ENCODE measurements at regions not wholly inside any gene's neighbourhood (a gene's known extent, or its start where the extent isn't known, plus 50 kb on each side); places are given as distances from the start of the nearest gene placed in this dataset.
A peak's percentile ranks its signal among the peaks of the same experiment; 100 is the strongest.

DNA sequence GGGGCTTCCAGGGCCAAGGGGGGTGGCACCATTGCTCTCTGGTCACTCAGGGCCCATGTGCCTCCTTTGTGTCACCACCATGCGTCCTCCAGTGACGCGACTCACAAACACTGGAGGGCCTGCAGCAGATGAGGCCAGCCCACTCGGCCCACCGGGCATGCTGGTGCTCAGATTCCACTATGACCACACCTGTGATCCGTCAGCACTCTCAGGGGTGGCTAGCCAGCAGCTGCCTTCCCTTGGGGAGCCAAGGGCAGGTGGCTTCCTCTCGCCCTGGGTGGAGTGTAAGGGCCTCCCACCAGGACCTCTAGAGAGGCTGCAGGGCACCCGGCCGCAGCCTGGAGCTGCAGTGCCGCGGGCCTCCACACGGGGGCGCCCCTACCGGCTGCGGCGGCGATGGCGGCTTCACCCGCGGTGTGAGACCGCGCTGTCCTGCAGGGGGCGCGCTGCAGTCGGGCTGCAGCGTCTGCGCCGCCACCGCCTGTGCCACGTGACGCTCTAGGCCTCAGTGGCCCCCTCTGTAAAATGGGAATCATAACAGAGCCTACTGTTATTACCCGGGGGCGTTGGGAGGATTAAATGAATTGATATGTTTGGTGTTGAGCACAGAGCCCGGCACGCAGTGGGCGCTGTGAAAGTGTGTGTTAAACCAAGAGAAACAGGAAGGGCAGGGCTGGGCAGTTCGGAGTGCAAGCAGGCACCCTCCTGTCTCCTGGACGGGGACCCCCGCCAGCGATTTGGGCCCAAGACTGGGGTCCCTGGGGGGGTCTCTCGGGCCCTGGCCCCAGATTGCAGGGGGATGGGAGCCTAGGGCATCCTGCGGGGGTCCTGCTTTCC is 192.4 kb upstream of the GSE1 start:
- Histone ChIP-seq H3K9me3 (no peaks in the 10 kb centered on the region), H3K4me3 (no peak overlapping the region), H3K27ac (peak overlapping the region in 3 of 4 donors; percentile 43 to 74 (median 52)), H3K36me3 (no peaks in the 10 kb centered on the region), H3K4me1 (peaks cover 13 to 45% (median 36%) of the 10 kb centered on the region in 4 donors), H3K27me3 (no peaks in the 10 kb centered on the region)
- TF ChIP-seq, protein P1, sequence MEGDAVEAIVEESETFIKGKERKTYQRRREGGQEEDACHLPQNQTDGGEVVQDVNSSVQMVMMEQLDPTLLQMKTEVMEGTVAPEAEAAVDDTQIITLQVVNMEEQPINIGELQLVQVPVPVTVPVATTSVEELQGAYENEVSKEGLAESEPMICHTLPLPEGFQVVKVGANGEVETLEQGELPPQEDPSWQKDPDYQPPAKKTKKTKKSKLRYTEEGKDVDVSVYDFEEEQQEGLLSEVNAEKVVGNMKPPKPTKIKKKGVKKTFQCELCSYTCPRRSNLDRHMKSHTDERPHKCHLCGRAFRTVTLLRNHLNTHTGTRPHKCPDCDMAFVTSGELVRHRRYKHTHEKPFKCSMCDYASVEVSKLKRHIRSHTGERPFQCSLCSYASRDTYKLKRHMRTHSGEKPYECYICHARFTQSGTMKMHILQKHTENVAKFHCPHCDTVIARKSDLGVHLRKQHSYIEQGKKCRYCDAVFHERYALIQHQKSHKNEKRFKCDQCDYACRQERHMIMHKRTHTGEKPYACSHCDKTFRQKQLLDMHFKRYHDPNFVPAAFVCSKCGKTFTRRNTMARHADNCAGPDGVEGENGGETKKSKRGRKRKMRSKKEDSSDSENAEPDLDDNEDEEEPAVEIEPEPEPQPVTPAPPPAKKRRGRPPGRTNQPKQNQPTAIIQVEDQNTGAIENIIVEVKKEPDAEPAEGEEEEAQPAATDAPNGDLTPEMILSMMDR (IDR thresholded peaks at IDR 0.05) = peak; percentile 97 to 100 (median 100)
- TF ChIP-seq POLR2AphosphoS5 (IDR thresholded peaks at IDR 0.05) = no peak
- TF ChIP-seq POLR2A (IDR thresholded peaks at IDR 0.05) = no peak
- peak; percentile 75 for DNase-seq
- intact Hi-C loops (cut with DNase I; ENCODE audit: low total_unique reads) (loop anchor here (2.0 to 10.0 kb wide), 2 partner anchors 26 to 194 kb away; partner anchors contain the start of gene GSE1), in situ Hi-C loops (cut with MboI; ENCODE audit: low pct_ligation_motif_present in 1 of 4, low pct_unique_long_range_greater_than_20kb in 1 of 4, low sequenced_read_pairs in 3 of 4) (loop anchor here in 1 of 4 donors (10.0 to 25.0 kb wide), 2 partner anchors 204 to 292 kb away; no protein-coding TSS in a partner anchor)
- 47% methylated on average over 23 of the region's 42 CpGs; no CpG with 5 or more reads in 1 of the 2 donors for WGBS, 2 donors (ENCODE audit: low coverage in 1 of 2)

DNA sequence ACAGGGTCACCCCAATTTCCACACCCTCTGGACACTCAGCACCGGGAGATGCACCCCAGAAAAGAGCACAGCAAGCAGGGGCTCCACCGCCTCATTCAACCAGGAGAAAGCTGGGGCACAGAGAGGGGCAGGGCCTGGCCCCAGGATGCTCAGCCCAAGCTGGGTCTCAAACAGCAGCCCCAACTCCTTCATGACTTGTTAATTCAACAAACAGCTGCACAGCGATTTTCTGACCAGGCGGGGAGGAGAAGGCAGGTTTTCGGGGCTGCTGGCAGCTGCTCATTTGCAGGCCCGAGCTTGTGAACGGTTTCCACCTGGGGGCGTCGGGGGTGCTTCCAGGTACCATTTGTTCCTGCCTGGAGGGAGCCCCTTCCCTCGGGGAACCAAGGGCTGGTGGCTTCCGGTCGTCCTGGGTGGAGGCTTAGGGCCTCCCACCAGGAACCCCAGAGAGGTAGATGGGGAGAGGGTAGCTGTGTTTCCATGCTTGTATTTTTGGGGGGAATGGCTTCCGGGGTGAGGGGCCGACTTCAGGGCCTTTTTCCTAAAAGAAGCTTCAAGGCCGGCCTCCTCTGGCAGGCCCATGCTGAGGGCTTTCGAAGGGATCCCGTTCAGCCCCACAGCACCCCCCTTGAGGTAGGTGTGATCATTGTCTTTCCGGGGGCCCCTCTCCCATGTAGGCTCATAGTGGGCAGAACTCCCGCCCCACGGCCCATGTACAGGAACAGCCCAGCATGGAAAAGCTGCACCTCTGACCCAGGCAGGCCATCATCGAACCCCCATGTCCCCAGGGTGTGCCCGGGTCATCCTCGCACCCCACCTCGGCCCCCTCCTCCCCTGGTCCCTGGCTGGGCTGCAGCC is 191.6 kb upstream of the GSE1 start:
- TF ChIP-seq POLR2A (IDR thresholded peaks at IDR 0.05) = no peak
- TF ChIP-seq POLR2AphosphoS5 (IDR thresholded peaks at IDR 0.05) = no peak
- TF ChIP-seq, protein P1 (IDR thresholded peaks at IDR 0.05) = no peak
- no peak for TF ChIP-seq EP300 (IDR thresholded peaks at IDR 0.05; ENCODE audit: low read depth)
- DNase-seq = no peak

DNA sequence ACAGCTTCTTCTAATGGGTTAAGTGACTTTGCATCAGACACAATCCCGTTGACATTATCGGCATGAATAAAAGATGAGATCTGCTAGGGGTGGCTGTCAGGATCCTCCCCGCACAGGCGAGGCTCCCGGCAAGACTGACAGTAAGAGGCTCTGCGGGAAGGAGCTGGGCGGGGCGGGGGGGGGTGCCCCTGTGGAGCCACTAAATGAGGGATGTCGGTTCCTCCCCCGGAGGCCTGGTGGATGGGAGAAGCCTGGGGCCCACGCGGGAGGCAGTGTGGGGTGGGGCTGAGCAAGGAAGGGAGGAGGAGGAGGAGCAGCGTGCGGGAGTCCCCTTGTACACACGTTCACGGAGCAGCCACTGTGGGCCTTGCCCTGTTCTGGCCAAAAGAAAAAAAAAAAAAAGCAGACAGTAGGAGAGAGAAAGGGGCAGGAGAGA is 190.9 kb upstream of the GSE1 start:
- Histone ChIP-seq H3K27me3 (no peaks in the 10 kb centered on the region), H3K36me3 (no peaks in the 10 kb centered on the region), H3K4me1 (peaks cover 13 to 39% (median 29%) of the 10 kb centered on the region in 4 donors), H3K4me3 (no peak overlapping the region), H3K9me3 (no peaks in the 10 kb centered on the region), H3K27ac (peak overlapping the region; percentile 43 to 74 (median 56))
- TF ChIP-seq, protein P1 (IDR thresholded peaks at IDR 0.05) = no peak
- TF ChIP-seq POLR2AphosphoS5 (IDR thresholded peaks at IDR 0.05) = no peak
- TF ChIP-seq POLR2A (IDR thresholded peaks at IDR 0.05) = no peak
- no peak for TF ChIP-seq EP300 (IDR thresholded peaks at IDR 0.05; ENCODE audit: low read depth)
- intact Hi-C loops (cut with DNase I; ENCODE audit: low total_unique reads) = loop anchor here (10.0 kb wide), 1 partner anchor 193 kb away; the partner anchor contains the start of gene GSE1
- peak; percentile 63 for DNase-seq
- 33% methylated on average over 16 of the region's 16 CpGs; no CpG with 5 or more reads in 1 of the 2 donors for WGBS, 2 donors (ENCODE audit: low coverage in 1 of 2)
- in situ Hi-C loops (cut with MboI; ENCODE audit: low pct_ligation_motif_present in 1 of 4, low pct_unique_long_range_greater_than_20kb in 1 of 4, low sequenced_read_pairs in 3 of 4) = loop anchor here in 1 of 4 donors (10.0 to 25.0 kb wide), 2 partner anchors 203 to 290 kb away; no protein-coding TSS in a partner anchor

More for the DNA sequence above, 191.6 kb upstream of the GSE1 start:
- intact Hi-C loops (cut with DNase I; ENCODE audit: low total_unique reads) (loop anchor here (2.0 to 10.0 kb wide), 2 partner anchors 27 to 193 kb away; partner anchors contain the start of gene GSE1), in situ Hi-C loops (cut with MboI; ENCODE audit: low pct_ligation_motif_present in 1 of 4, low pct_unique_long_range_greater_than_20kb in 1 of 4, low sequenced_read_pairs in 3 of 4) (loop anchor here in 1 of 4 donors (10.0 to 25.0 kb wide), 2 partner anchors 203 to 291 kb away; no protein-coding TSS in a partner anchor)
- WGBS, 2 donors (ENCODE audit: low coverage in 1 of 2) = 53 to 80% methylated on average over 1 to 23 of the region's 24 CpGs
- H3K4me1 ChIP-seq = peaks cover 13 to 39% (median 30%) of the 10 kb centered on the region in 4 donors
- no peaks in the 10 kb centered on the region for H3K36me3 ChIP-seq
- no peak overlapping the region for H3K4me3 ChIP-seq
- H3K27ac ChIP-seq = peak overlapping the region; percentile 43 to 74 (median 56)
- no peaks in the 10 kb centered on the region for H3K9me3 ChIP-seq
- H3K27me3 ChIP-seq = no peaks in the 10 kb centered on the region
